ENCODE measurements at regions not wholly inside any gene's neighbourhood (a gene's known extent, or its start where the extent isn't known, plus 50 kb on each side); places are given as distances from the start of the nearest gene placed in this dataset.

- TF ChIP-seq CTCF (IDR thresholded peaks at IDR 0.05; ENCODE audit: insufficient read depth, low read depth, low read length) = no peak
These were observed 196.1 kb upstream of the RBBP8 start for GRCh38 chr18:22737054-22737453.

GRCh38 chr18:22739061-22739642 is 194.0 kb upstream of the RBBP8 start:
- no peak for DNase-seq (ENCODE audit: low read depth)
- H3K4me3 ChIP-seq (ENCODE audit: low read depth, low read length) = no peak overlapping the region
- no peak for TF ChIP-seq CTCF (IDR thresholded peaks at IDR 0.05; ENCODE audit: insufficient read depth, low read depth, low read length)

More at GRCh38 chr18:22737054-22737453, 196.1 kb upstream of the RBBP8 start:
- H3K4me3 ChIP-seq (ENCODE audit: low read depth, low read length) = no peak overlapping the region
- no peak for DNase-seq (ENCODE audit: low read depth)

GRCh38 chr18:22739789-22740188 is 193.3 kb upstream of the RBBP8 start:
- no peak for TF ChIP-seq CTCF (IDR thresholded peaks at IDR 0.05; ENCODE audit: insufficient read depth, low read depth, low read length)
- no peak for DNase-seq (ENCODE audit: low read depth)
- H3K4me3 ChIP-seq (ENCODE audit: low read depth, low read length) = no peak overlapping the region

- no peak overlapping the region for H3K4me3 ChIP-seq (ENCODE audit: low read depth, low read length)
- no peak for TF ChIP-seq CTCF (IDR thresholded peaks at IDR 0.05; ENCODE audit: insufficient read depth, low read depth, low read length)
- no peak for DNase-seq (ENCODE audit: low read depth)
These were observed 191.8 kb upstream of the RBBP8 start for GRCh38 chr18:22741318-22741717.

GRCh38 chr18:22742409-22742808 is 190.7 kb upstream of the RBBP8 start:
- no peak for DNase-seq (ENCODE audit: low read depth)
- H3K4me3 ChIP-seq (ENCODE audit: low read depth, low read length) = no peak overlapping the region
- TF ChIP-seq CTCF (IDR thresholded peaks at IDR 0.05; ENCODE audit: insufficient read depth, low read depth, low read length) = no peak

GRCh38 chr18:22745966-22746365 is 187.2 kb upstream of the RBBP8 start:
- no peak overlapping the region for H3K4me3 ChIP-seq (ENCODE audit: low read depth, low read length)
- TF ChIP-seq CTCF (IDR thresholded peaks at IDR 0.05; ENCODE audit: insufficient read depth, low read depth, low read length) = no peak
- DNase-seq (ENCODE audit: low read depth) = no peak

- no peak for TF ChIP-seq CTCF (IDR thresholded peaks at IDR 0.05; ENCODE audit: insufficient read depth, low read depth, low read length)
- no peak for DNase-seq (ENCODE audit: low read depth)
- H3K4me3 ChIP-seq (ENCODE audit: low read depth, low read length) = no peak overlapping the region
These were observed 181.1 kb upstream of the RBBP8 start for GRCh38 chr18:22752014-22752413.
